Heart right ventricle (tissue), 16 donors: ENCODE measurements at regions not wholly inside any gene's neighbourhood (a gene's known extent, or its start where the extent isn't known, plus 50 kb on each side); places are given as distances from the start of the nearest gene placed in this dataset.
"Not testable (repeated sequence)": the region's sequence is repeated elsewhere in the genome, so short reads cannot be mapped to it uniquely, and the experiment has no call there.

Source experiments
- ATAC-seq, 8 donors: fragments of 200-7000 bp; cut with Tn5 transposase; one replicate each; pipeline ENCODE4 v1.9.1; 2020; ENCODE audit warnings: mild to moderate bottlenecking in 8 of 8, moderate library complexity in 8 of 8, moderate number of reproducible peaks in 1 of 8
- DNase-seq, 2 donors: peaks; one replicate each; pipeline ENCODE4 v3.0.0-alpha.2; 2020
- H3K27ac ChIP-seq, 10 donors: fragments of 200-600 bp; sonication (generic) in 2 of 10; one replicate each; pipeline versions ENCODE4 v1.5.0 to v1.8.0; 2020 to 2022; ENCODE audit warnings: mild to moderate bottlenecking in 3 of 10
- H3K27me3 ChIP-seq, 7 donors: fragments of 200-600 bp; one replicate each; pipeline ENCODE4 v1.8.0; 2021 to 2022; ENCODE audit warnings: mild to moderate bottlenecking in 2 of 7
- H3K36me3 ChIP-seq, 9 donors: fragments of 200-600 bp; sonication (generic) in 1 of 9; one replicate each; pipeline versions ENCODE4 v1.5.0 to v1.8.0; 2020 to 2022; ENCODE audit warnings: mild to moderate bottlenecking in 2 of 9
- H3K4me1 ChIP-seq, 9 donors: fragments of 200-600 bp; sonication (generic) in 1 of 9; one replicate each; pipeline versions ENCODE4 v1.5.0 to v1.8.0; 2020 to 2022; ENCODE audit warnings: mild to moderate bottlenecking in 4 of 9
- H3K4me3 ChIP-seq, 10 donors: fragments of 200-600 bp; sonication (generic) in 2 of 10; one replicate each; pipeline versions ENCODE4 v1.5.0 to v1.8.0; 2020 to 2022; ENCODE audit warnings: mild to moderate bottlenecking in 7 of 10, moderate library complexity in 2 of 10
- H3K9me3 ChIP-seq, 11 donors: fragments of 200-600 bp in 10 of 11; sonication (generic) in 2 of 11; one replicate each; pipeline versions ENCODE4 v1.5.0 to v1.8.0; 2013 to 2022; ENCODE audit warnings: mild to moderate bottlenecking in 2 of 11, control low read depth in 1 of 11, moderate library complexity in 1 of 11
- CTCF ChIP-seq, 9 donors: fragments of 200-600 bp; sonication (generic) in 2 of 9; IDR thresholded peaks; one replicate each; pipeline versions ENCODE4 v1.5.0 to v1.8.0; 2021 to 2022; ENCODE audit warnings: antibody characterized with exemption in 9 of 9, mild to moderate bottlenecking in 5 of 9, moderate library complexity in 1 of 9
- WGBS, 2 donors: extraction: QIAGEN DNeasy Blood & Tissue Kit; methylation state at CpG; one replicate each; pipeline ENCODE4 v1.1.7; 2013; ENCODE audit warnings: inconsistent platforms in 1 of 2; 5-methylcytosine and 5-hydroxymethylcytosine counted together
- intact Hi-C, 10 donors: fragments of 100-400 bp; cut with DNase I; formaldehyde crosslinking; loops; one replicate each; pipeline versions ENCODE4 v1.11.1 to v1.14.2; 2022
- donor health status: Arrhythmogenic right ventricular cardiomyopathy.
- donor health status: ischemic (EF 13 %, LVEDD 7.1; RV severe dilation, severe dysfunction).
- donor health status: healthy with polysubstance abuse.
- donor health status: DM: no; HTN: yes; CAD: no.
- donor health status: DM: no; HTN: no; CAD: no.
- donor health status: ischemic (EF 25% LVEDD 6.9; RV normal size, moderate dysfunction).
- donor health status: ischemic (EF 25% LVEDD 5.7; RV mildly dilated, moderate dysfunction).
- donor health status: healthy.
- donor health status: DM: yes; HTN: yes; CAD: no.
- donor health status: Ischemic cardiomyopathy.
- donor health status: ischemic (EF 35%, LVEDD 5.7; RV mildly dilated, moderate dysfunction).
- donor health status: nonischemic (EF 11% LVEDD 7.7; RV severe dilation, severe dysfunction).
- donor health status: DM: yes; HTN: yes; CAD: no.
- donor health status: PGD.
- donor health status: ischemic (EF 29% LVEDD 5.4; RV normal size, mild dysfunction).
- donor health status: nonischemic (EF 23%, LVEDD 6.1; RV moderate dilation, normal function).

- WGBS, 2 donors, result 78 to 95% methylated on average over 1 of the region's 1 CpG
- H3K4me3 ChIP-seq, result no peak overlapping the region
- ATAC-seq (no peak), DNase-seq (no peak)
- H3K4me1 ChIP-seq, result no peaks in the 10 kb centered on the region
- no peak for TF ChIP-seq CTCF (IDR thresholded peaks at IDR 0.05)
- no peaks in the 10 kb centered on the region for H3K36me3 ChIP-seq
- peaks cover 0 to 6% (median 0%) of the 10 kb centered on the region in 11 donors for H3K9me3 ChIP-seq
- H3K27me3 ChIP-seq, result no peaks in the 10 kb centered on the region
- no peak overlapping the region for H3K27ac ChIP-seq
- intact Hi-C loops, result no loop called here
These were observed 111.7 kb upstream of the ALG10B start for GRCh38 chr12:38204831-38205230.

- TF ChIP-seq CTCF (IDR thresholded peaks at IDR 0.05), result no peak
- intact Hi-C loops, result no loop called here
- no peaks in the 10 kb centered on the region for H3K27me3 ChIP-seq
- peaks cover 0 to 4% (median 0%) of the 10 kb centered on the region in 11 donors for H3K9me3 ChIP-seq
- no peaks in the 10 kb centered on the region for H3K36me3 ChIP-seq
- no peak overlapping the region for H3K27ac ChIP-seq
- no peaks in the 10 kb centered on the region for H3K4me1 ChIP-seq
- no peak for DNase-seq
- WGBS, 2 donors, result 56 to 59% methylated on average over 5 of the region's 5 CpGs
- H3K4me3 ChIP-seq, result no peak overlapping the region
- no peak for ATAC-seq
These were observed 94.6 kb upstream of the ALG10B start for GRCh38 chr12:38222011-38222410.

GRCh38 chr12:38238328-38238727 is 78.2 kb upstream of the ALG10B start:
- H3K36me3 ChIP-seq, DNase-seq, ATAC-seq, H3K27ac ChIP-seq, H3K4me3 ChIP-seq, H3K27me3 ChIP-seq, H3K4me1 ChIP-seq, intact Hi-C loops: not testable (repeated sequence)
- peaks cover 0 to 11% (median 0%) of the 10 kb centered on the region in 11 donors for H3K9me3 ChIP-seq

GRCh38 chr12:38253778-38254177 is 62.8 kb upstream of the ALG10B start:
- intact Hi-C loops, result no loop called here
- no peaks in the 10 kb centered on the region for H3K27me3 ChIP-seq
- DNase-seq (no peak), ATAC-seq (no peak)
- H3K27ac ChIP-seq, result no peak overlapping the region
- H3K36me3 ChIP-seq, result no peaks in the 10 kb centered on the region
- no peak overlapping the region for H3K4me3 ChIP-seq
- peaks cover 0 to 14% (median 0%) of the 10 kb centered on the region in 11 donors for H3K9me3 ChIP-seq
- H3K4me1 ChIP-seq, result no peaks in the 10 kb centered on the region
- no peak for TF ChIP-seq CTCF (IDR thresholded peaks at IDR 0.05)

GRCh38 chr12:38258411-38258810 is 58.2 kb upstream of the ALG10B start:
- Histone ChIP-seq H3K4me1 (no peaks in the 10 kb centered on the region), H3K27me3 (no peaks in the 10 kb centered on the region), H3K4me3 (no peak overlapping the region), H3K27ac (no peak overlapping the region), H3K9me3 (peaks cover 0 to 26% (median 0%) of the 10 kb centered on the region in 11 donors), H3K36me3 (no peaks in the 10 kb centered on the region)
- WGBS, 2 donors, result 62 to 73% methylated on average over 1 of the region's 1 CpG
- intact Hi-C loops, result no loop called here
- no peak for TF ChIP-seq CTCF (IDR thresholded peaks at IDR 0.05)
- DNase-seq, result no peak
- ATAC-seq, result no peak
